Astrocyte (in vitro differentiated cells and primary cell): ENCODE measurements at regions not wholly inside any gene's neighbourhood (a gene's known extent, or its start where the extent isn't known, plus 50 kb on each side); places are given as distances from the start of the nearest gene placed in this dataset.

ENCODE experiments used
- DNase-seq: peaks from one replicate; pipeline ENCODE4 v3.0.0-alpha.2; 2010; ENCODE audit warnings: low read depth
- FAIRE-seq: peaks from 2 replicates; lab custom pipeline; 2011; peaks lifted over from hg19 to GRCh38; lab: Jason Lieb, UNC
- H2AFZ ChIP-seq: 2 replicates; pipeline ENCODE4 v1.6.0; 2012; ENCODE audit warnings: low read depth, low read length, inconsistent platforms
- H3K27ac ChIP-seq: 2 replicates; pipeline ENCODE4 v1.5.1; 2011; ENCODE audit warnings: low read depth, low read length, inconsistent platforms
- H3K27me3 ChIP-seq: 2 replicates; pipeline ENCODE4 v1.6.0; 2011; ENCODE audit warnings: low read length, inconsistent platforms; ENCODE audit not compliant: insufficient read depth
- H3K36me3 ChIP-seq: 2 replicates; pipeline ENCODE4 v1.5.1; 2011; ENCODE audit warnings: low read length, inconsistent platforms; ENCODE audit not compliant: insufficient read depth
- H3K4me1 ChIP-seq: 2 replicates; pipeline ENCODE4 v1.5.1; 2011; ENCODE audit warnings: low read length, inconsistent platforms; ENCODE audit not compliant: insufficient read depth
- H3K4me2 ChIP-seq: 2 replicates; pipeline ENCODE4 v1.6.0; 2012; ENCODE audit warnings: low read length, inconsistent platforms
- H3K4me3 ChIP-seq: 2 replicates; pipeline ENCODE4 v1.5.1; 2011; ENCODE audit warnings: low read depth, mild to moderate bottlenecking, low read length, inconsistent platforms; ENCODE audit not compliant: insufficient read depth
- H3K79me2 ChIP-seq: 2 replicates; pipeline ENCODE4 v1.6.0; 2012; ENCODE audit warnings: mild to moderate bottlenecking, low read length, inconsistent platforms; ENCODE audit not compliant: insufficient read depth
- H3K9ac ChIP-seq: 2 replicates; pipeline ENCODE4 v1.6.0; 2012; ENCODE audit warnings: mild to moderate bottlenecking, low read length, inconsistent platforms
- H3K9me3 ChIP-seq: 2 replicates; pipeline ENCODE4 v1.5.1; 2012; ENCODE audit warnings: low read depth, mild to moderate bottlenecking, low read length, inconsistent platforms; ENCODE audit not compliant: insufficient read depth
- H4K20me1 ChIP-seq: 2 replicates; pipeline ENCODE4 v1.6.0; 2012; ENCODE audit warnings: low read length, inconsistent platforms; ENCODE audit not compliant: insufficient read depth
- H3K27ac Mint-ChIP-seq: one replicate; pipeline ENCODE4 v1.8.0; 2021; ENCODE audit warnings: mild to moderate bottlenecking, mixed read lengths; ENCODE audit not compliant: unreplicated experiment
- H3K27me3 Mint-ChIP-seq: one replicate; pipeline ENCODE4 v1.8.0; 2021; ENCODE audit warnings: low read depth, mixed read lengths; ENCODE audit not compliant: unreplicated experiment
- H3K36me3 Mint-ChIP-seq: one replicate; pipeline ENCODE4 v1.8.0; 2021; ENCODE audit warnings: low read depth, mixed read lengths; ENCODE audit not compliant: unreplicated experiment
- H3K4me1 Mint-ChIP-seq: one replicate; pipeline ENCODE4 v1.8.0; 2021; ENCODE audit warnings: low read depth, mixed read lengths; ENCODE audit not compliant: unreplicated experiment
- H3K4me3 Mint-ChIP-seq: one replicate; pipeline ENCODE4 v1.8.0; 2021; ENCODE audit warnings: mild to moderate bottlenecking, moderate library complexity, mixed read lengths; ENCODE audit not compliant: unreplicated experiment
- H3K9me3 Mint-ChIP-seq: one replicate; pipeline ENCODE4 v1.8.0; 2021; ENCODE audit warnings: mild to moderate bottlenecking, mixed read lengths; ENCODE audit not compliant: unreplicated experiment
- CTCF ChIP-seq: IDR thresholded peaks from 2 replicates; pipeline ENCODE4 v1.5.1; 2011; ENCODE audit warnings: low read depth, mild to moderate bottlenecking, inconsistent platforms, low read length, moderate library complexity; ENCODE audit not compliant: insufficient read depth
- EZH2 ChIP-seq: IDR thresholded peaks from 2 replicates; pipeline ENCODE4 v1.6.1; 2012; ENCODE audit warnings: mild to moderate bottlenecking, low read length, inconsistent platforms; ENCODE audit not compliant: insufficient read depth

DNA sequence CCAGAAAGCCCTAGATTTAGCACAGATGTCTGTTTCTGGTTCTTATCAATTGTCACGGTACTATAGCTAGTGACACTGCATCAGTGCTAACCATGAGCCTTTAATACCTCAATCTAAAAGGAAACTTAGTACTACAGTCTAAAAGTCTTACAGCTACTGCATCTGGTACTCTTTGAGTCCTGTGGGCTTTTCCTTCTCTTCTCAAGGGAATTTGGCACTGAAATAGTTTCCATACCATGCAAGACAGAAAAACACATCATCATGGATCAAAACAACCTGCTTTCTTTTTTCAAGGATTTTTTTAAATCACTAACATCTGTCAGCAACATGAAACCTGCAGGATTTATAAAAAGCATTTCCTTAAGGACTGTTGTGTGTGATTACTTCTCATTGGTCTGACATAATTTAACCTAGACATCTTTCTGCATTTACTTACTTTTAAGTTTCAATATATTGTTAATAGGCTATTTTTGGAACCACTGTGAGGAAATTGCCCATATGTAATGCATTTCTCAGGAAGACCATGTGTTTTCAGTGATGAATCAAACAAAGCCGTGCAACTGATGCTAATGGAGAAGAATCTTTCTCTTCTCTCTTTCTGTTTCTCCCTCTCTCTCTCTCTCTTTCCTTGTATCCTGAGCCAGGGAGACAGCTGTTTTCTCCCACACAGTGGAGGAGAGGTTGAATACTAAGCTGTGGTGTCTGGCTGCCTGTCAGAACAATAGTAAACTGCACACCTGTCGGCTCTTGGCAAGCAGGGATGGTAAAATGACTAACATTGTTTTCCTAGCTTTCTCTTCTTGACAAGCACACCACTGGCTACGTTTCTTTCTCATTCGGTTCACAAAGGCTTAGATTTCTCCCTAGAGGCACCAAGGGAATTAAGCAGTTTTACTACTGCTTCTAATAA is 273.4 kb downstream of the CSNK1G3 start:
- TF ChIP-seq EZH2: no peak
- no peak for TF ChIP-seq CTCF
- no peaks in the 10 kb centered on the region for H3K27me3 ChIP-seq
- peaks cover 9% of the 10 kb centered on the region for H3K4me1 ChIP-seq
- H3K36me3 ChIP-seq: no peaks in the 10 kb centered on the region
- H3K4me3 ChIP-seq: peak overlapping the region; percentile 15
- H3K79me2 ChIP-seq: no peaks in the 10 kb centered on the region
- peaks cover 22% of the 10 kb centered on the region for H3K4me1 Mint-ChIP-seq
- H4K20me1 ChIP-seq: no peaks in the 10 kb centered on the region
- H3K4me2 ChIP-seq: peak overlapping the region; percentile 78
- H3K27me3 Mint-ChIP-seq: no peaks in the 10 kb centered on the region
- H3K9ac ChIP-seq: peak overlapping the region; percentile 5
- DNase-seq: peak; percentile 87
- no peak overlapping the region for H2AFZ ChIP-seq
- no peaks in the 10 kb centered on the region for H3K9me3 ChIP-seq
- H3K4me3 Mint-ChIP-seq: peak overlapping the region; percentile 32
- FAIRE-seq: peak; percentile 13
- H3K27ac Mint-ChIP-seq: peak overlapping the region; percentile 73
- H3K27ac ChIP-seq: no peak overlapping the region
- peaks cover 18% of the 10 kb centered on the region for H3K9me3 Mint-ChIP-seq
- H3K36me3 Mint-ChIP-seq: no peaks in the 10 kb centered on the region

GRCh38 chr5:123783421-123783820 is 271.4 kb downstream of the CSNK1G3 start:
- DNase-seq: no peak
- Histone ChIP-seq H4K20me1 (no peaks in the 10 kb centered on the region), H3K27me3 (no peaks in the 10 kb centered on the region), H3K4me2 (no peak overlapping the region), H3K9me3 (no peaks in the 10 kb centered on the region), H3K27ac (no peak overlapping the region), H3K36me3 (no peaks in the 10 kb centered on the region), H2AFZ (no peak overlapping the region), H3K9ac (no peak overlapping the region), H3K4me3 (no peak overlapping the region), H3K4me1 (peaks cover 9% of the 10 kb centered on the region), H3K79me2 (no peaks in the 10 kb centered on the region)
- Mint-ChIP-seq H3K4me1 (peaks cover 22% of the 10 kb centered on the region), H3K9me3 (peaks cover under 1% of the 10 kb centered on the region), H3K27ac (no peak overlapping the region), H3K4me3 (no peak overlapping the region), H3K36me3 (no peaks in the 10 kb centered on the region), H3K27me3 (no peaks in the 10 kb centered on the region)
- FAIRE-seq: no peak
- TF ChIP-seq EZH2 (no peak), CTCF (no peak)

DNA sequence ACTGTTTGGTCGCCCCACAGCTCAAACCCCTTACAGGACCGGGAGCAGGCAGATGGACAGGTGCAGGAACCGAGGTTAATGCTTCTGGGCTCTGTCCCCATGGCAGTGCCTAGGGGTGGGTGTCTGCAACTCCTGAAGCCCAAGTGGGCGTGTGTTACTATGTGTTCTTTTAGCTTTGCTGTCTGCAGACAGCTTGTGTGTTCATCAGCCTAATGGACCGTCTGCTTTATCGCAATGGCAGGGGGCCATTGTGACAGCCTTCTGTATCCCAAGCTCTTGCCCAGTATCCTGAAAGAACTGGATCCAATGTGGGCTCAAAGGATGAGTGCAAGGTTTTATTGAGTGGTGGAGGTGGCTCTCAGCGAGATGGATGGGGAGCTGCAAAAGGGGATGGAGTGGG is 266.7 kb downstream of the CSNK1G3 start:
- H3K27ac Mint-ChIP-seq: no peak overlapping the region
- H3K4me2 ChIP-seq: no peak overlapping the region

More for the DNA sequence above, 266.7 kb downstream of the CSNK1G3 start:
- Mint-ChIP-seq H3K4me3 (no peak overlapping the region), H3K4me1 (peaks cover 11% of the 10 kb centered on the region), H3K9me3 (no peaks in the 10 kb centered on the region), H3K27me3 (no peaks in the 10 kb centered on the region), H3K36me3 (no peaks in the 10 kb centered on the region)
- H3K9me3 ChIP-seq: no peaks in the 10 kb centered on the region
- H3K4me1 ChIP-seq: no peaks in the 10 kb centered on the region
- TF ChIP-seq CTCF (no peak), EZH2 (no peak)
- H3K9ac ChIP-seq: no peak overlapping the region
- H3K36me3 ChIP-seq: no peaks in the 10 kb centered on the region
- DNase-seq: no peak
- H3K27me3 ChIP-seq: no peaks in the 10 kb centered on the region
- no peaks in the 10 kb centered on the region for H3K79me2 ChIP-seq
- FAIRE-seq: no peak
- no peak overlapping the region for H2AFZ ChIP-seq
- H4K20me1 ChIP-seq: no peaks in the 10 kb centered on the region
- H3K27ac ChIP-seq: no peak overlapping the region
- H3K4me3 ChIP-seq: no peak overlapping the region
